ENCODE measurements at regions not wholly inside any gene's neighbourhood (a gene's known extent, or its start where the extent isn't known, plus 50 kb on each side); places are given as distances from the start of the nearest gene placed in this dataset.
A peak's percentile ranks its signal among the peaks of the same experiment; 100 is the strongest.

GRCh38 chr2:18186816-18187613, 308.5 kb downstream of the KCNS3 start:
- no peak for TF ChIP-seq CTCF (IDR thresholded peaks at IDR 0.05)
- Mint-ChIP-seq H3K9me3 (ENCODE audit: low read depth) (no peaks in the 10 kb centered on the region), H3K27me3 (ENCODE audit: low read depth) (peaks cover 25% of the 10 kb centered on the region), H3K36me3 (ENCODE audit: low read depth) (no peaks in the 10 kb centered on the region), H3K4me1 (ENCODE audit: low read depth) (no peaks in the 10 kb centered on the region), H3K4me3 (ENCODE audit: unreplicated experiment) (no peak overlapping the region), H3K27ac (ENCODE audit: unreplicated experiment) (no peak overlapping the region)
- no peak for DNase-seq (ENCODE audit: low spot score)

- DNase-seq (ENCODE audit: low spot score), result no peak
- no peak overlapping the region for H3K4me3 Mint-ChIP-seq (ENCODE audit: unreplicated experiment)
These were observed 304.4 kb downstream of the KCNS3 start for GRCh38 chr2:18182861-18183260.

GRCh38 chr2:18180912-18181311, 302.4 kb downstream of the KCNS3 start:
- no peak for TF ChIP-seq CTCF (IDR thresholded peaks at IDR 0.05)
- no peaks in the 10 kb centered on the region for H3K9me3 Mint-ChIP-seq (ENCODE audit: low read depth)
- no peak for DNase-seq (ENCODE audit: low spot score)
- peaks cover 28% of the 10 kb centered on the region for H3K27me3 Mint-ChIP-seq (ENCODE audit: low read depth)
- H3K27ac Mint-ChIP-seq (ENCODE audit: unreplicated experiment), result no peak overlapping the region
- H3K4me3 Mint-ChIP-seq (ENCODE audit: unreplicated experiment), result no peak overlapping the region
- H3K4me1 Mint-ChIP-seq (ENCODE audit: low read depth), result no peaks in the 10 kb centered on the region
- no peaks in the 10 kb centered on the region for H3K36me3 Mint-ChIP-seq (ENCODE audit: low read depth)

More at GRCh38 chr2:18182861-18183260, 304.4 kb downstream of the KCNS3 start:
- no peaks in the 10 kb centered on the region for H3K36me3 Mint-ChIP-seq (ENCODE audit: low read depth)
- H3K9me3 Mint-ChIP-seq (ENCODE audit: low read depth), result no peaks in the 10 kb centered on the region
- H3K4me1 Mint-ChIP-seq (ENCODE audit: low read depth), result no peaks in the 10 kb centered on the region
- no peak for TF ChIP-seq CTCF (IDR thresholded peaks at IDR 0.05)
- no peak overlapping the region for H3K27ac Mint-ChIP-seq (ENCODE audit: unreplicated experiment)
- peaks cover 29% of the 10 kb centered on the region for H3K27me3 Mint-ChIP-seq (ENCODE audit: low read depth)

GRCh38 chr2:18180031-18180610, 301.7 kb downstream of the KCNS3 start:
- no peak for DNase-seq (ENCODE audit: low spot score)
- no peak overlapping the region for H3K27ac Mint-ChIP-seq (ENCODE audit: unreplicated experiment)
- no peaks in the 10 kb centered on the region for H3K9me3 Mint-ChIP-seq (ENCODE audit: low read depth)
- no peaks in the 10 kb centered on the region for H3K36me3 Mint-ChIP-seq (ENCODE audit: low read depth)
- no peaks in the 10 kb centered on the region for H3K4me1 Mint-ChIP-seq (ENCODE audit: low read depth)
- TF ChIP-seq CTCF (IDR thresholded peaks at IDR 0.05), result no peak
- peaks cover 32% of the 10 kb centered on the region for H3K27me3 Mint-ChIP-seq (ENCODE audit: low read depth)
- H3K4me3 Mint-ChIP-seq (ENCODE audit: unreplicated experiment), result no peak overlapping the region

GRCh38 chr2:18178736-18179349, 300.4 kb downstream of the KCNS3 start:
- Mint-ChIP-seq H3K4me3 (ENCODE audit: unreplicated experiment) (no peak overlapping the region), H3K27me3 (ENCODE audit: low read depth) (peaks cover 36% of the 10 kb centered on the region), H3K36me3 (ENCODE audit: low read depth) (no peaks in the 10 kb centered on the region), H3K9me3 (ENCODE audit: low read depth) (no peaks in the 10 kb centered on the region), H3K27ac (ENCODE audit: unreplicated experiment) (no peak overlapping the region), H3K4me1 (ENCODE audit: low read depth) (no peaks in the 10 kb centered on the region)
- TF ChIP-seq CTCF (IDR thresholded peaks at IDR 0.05), result peak; percentile 86
- DNase-seq (ENCODE audit: low spot score), result no peak

Measured in chondrocyte (in vitro differentiated cells).